ENCODE measurements at regions not wholly inside any gene's neighbourhood (a gene's known extent, or its start where the extent isn't known, plus 50 kb on each side); places are given as distances from the start of the nearest gene placed in this dataset.

DNA sequence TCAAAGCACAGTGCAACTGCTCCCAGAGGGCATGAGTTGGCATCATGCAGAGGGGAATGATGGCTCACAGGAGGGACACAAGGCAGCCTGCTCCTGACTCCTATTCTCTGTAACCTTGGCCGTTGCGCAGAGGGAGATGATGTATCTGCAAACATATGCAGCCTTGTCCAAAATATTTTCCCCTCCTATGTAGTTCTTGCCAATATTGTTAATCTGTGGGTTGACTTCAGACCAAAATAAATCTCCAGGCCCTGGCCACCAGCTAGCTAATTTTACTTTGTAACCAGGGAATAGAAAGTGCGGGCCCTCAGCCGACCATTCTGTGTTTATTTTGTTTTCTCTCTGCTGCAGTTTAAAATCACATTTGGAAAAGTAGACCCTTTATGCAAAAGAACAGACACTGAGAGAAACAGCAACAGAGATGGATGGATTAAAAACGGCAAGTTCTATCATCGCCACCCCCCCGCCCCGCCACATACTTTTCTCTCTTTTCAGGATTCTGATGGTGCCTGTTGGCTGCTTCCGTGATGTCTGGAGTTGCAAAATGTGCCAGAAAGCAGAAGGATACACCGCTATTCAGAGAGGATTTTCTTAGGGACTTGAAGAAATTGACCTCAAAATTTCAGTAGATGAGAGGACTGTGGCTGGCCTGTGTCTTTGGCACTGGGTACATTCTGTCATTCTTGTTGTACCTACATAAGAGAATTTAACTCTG, 185.3 kb upstream of the BCOR start:
- ATAC-seq: no peak

GRCh38 chrX:40282348-40282747, 184.6 kb upstream of the BCOR start:
- ATAC-seq (no peak), DNase-seq (ENCODE audit: low spot score) (no peak)

More for the DNA sequence above, 185.3 kb upstream of the BCOR start:
- no peak for DNase-seq (ENCODE audit: low spot score)

DNA sequence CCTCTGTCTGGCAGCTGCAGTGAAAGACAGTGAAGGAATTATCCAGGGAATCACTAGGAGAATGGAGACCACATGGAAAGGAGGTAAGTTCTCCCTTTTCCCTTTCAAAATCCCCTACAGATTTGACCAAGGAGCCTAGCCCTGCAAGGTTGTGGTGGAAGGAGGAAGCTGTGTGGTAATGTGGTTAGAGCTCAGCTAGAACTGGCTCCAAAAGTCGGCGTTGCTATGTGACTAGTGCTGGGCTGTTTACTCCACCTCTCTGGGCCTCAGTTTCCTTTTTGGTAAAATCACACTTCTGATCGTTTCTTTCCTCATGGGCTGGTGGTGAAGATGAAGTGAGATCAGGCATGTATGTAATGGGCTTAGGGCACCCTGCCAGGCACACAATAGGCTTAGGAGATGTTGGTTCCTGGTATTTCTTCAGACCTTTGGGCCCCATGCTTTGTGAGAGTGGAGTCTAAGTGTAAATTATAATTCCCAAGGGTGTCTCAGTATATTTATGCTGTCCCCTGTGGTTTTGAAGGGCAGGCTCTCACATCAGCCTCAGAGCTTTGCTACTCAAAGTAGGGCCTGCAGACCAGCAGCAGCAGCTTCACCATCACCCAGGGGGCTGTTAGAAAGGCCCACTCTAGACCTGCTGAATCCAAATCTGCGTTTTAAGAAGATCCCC, 183.7 kb upstream of the BCOR start:
- no peak for DNase-seq (ENCODE audit: low spot score)
- no peak for ATAC-seq

DNA sequence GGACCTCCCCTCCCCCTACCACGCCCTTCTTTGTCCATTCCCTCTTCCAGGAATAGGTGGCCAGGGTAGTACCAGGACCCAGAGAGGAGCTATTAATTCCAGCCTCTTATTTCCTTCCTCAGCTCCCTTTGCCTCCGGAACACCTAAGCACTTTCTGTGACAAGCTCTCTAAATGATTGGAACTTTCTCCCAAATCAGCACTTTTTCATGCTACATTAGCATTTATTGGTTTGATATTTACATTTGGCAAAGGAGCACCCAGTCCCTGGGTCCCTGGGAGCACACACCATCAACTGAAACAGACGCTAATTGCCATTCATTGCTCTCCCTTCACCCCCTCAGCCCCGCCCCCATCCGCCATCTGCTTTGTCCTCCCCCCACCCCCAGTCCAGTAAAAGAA, 182.0 kb upstream of the BCOR start:
- DNase-seq (ENCODE audit: low spot score) (no peak), ATAC-seq (no peak)

DNA sequence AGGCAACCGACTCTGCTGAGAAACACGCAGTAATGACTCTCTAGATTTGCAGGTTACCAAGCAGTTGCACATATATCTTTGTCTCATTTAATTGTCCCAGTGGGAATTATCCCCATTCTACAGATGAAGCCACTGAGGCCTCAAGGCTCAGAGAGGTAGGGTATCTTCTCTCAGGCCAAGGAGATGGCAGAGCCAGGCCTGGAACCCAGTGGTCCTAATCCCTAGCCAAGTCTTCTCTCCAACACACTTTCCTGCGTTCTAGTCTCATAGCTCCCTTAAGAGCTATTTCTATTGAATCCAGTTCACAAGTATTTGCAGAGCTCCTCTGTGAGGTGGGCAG, 181.3 kb upstream of the BCOR start:
- ATAC-seq (no peak), DNase-seq (ENCODE audit: low spot score) (no peak)

- no peak for ATAC-seq
- no peak for DNase-seq (ENCODE audit: low spot score)
Measured at GRCh38 chrX:40278340-40279090, 180.8 kb upstream of the BCOR start.

GRCh38 chrX:40277672-40278071, 179.9 kb upstream of the BCOR start:
- no peak for ATAC-seq
- DNase-seq (ENCODE audit: low spot score): no peak

GRCh38 chrX:40273356-40274050, 175.7 kb upstream of the BCOR start:
- DNase-seq (ENCODE audit: low spot score) (no peak), ATAC-seq (peak; percentile 48)

GRCh38 chrX:40272776-40273175, 175.0 kb upstream of the BCOR start:
- DNase-seq (ENCODE audit: low spot score) (no peak), ATAC-seq (no peak)

- DNase-seq (ENCODE audit: low spot score) (no peak), ATAC-seq (no peak)
Measured at GRCh38 chrX:40272141-40272540, 174.4 kb upstream of the BCOR start.

GRCh38 chrX:40268188-40268520, 170.4 kb upstream of the BCOR start:
- ATAC-seq (no peak), DNase-seq (ENCODE audit: low spot score) (no peak)

DNA sequence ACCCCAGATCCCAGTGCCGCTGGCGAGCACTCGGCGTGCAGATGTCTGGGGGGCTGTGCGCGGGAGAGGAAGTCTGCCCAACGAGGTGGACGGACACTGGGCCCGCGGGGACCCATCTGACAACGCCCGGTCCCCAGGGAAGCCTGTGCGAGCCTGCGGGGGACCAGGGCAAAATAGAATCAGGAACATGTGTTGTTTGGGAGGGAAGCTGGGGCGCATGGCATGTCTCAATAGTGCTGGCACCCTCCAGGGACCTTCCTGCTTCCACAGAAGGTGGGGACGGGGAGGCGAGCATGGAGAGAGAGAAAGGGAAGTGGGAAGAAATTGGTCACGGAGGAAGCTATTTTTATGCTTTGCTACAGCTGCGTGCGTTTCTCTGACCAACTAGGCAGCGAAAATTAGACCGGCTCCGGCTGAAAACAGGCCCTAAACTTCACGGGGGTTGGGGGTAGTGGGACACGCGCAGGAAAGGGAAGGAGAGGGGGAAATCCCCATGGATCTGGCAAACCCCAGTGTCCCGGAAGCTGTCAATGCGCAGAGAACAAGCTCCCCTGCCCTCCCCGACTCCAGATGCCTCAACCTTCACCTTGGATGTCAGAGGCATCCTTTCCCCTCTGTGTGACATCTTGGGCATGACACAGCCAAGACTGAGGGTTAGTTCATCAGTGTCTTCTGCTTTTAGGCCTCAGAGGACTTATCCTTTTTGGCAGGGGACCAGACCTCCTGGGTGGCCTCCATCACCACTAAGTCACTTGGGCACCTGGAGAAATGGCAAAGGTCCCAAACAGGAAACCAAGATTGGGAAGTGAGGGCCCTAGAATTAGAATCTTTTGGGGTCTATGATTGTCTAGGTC, 169.8 kb upstream of the BCOR start:
- DNase-seq (ENCODE audit: low spot score) (no peak), ATAC-seq (peak; percentile 4)

DNA sequence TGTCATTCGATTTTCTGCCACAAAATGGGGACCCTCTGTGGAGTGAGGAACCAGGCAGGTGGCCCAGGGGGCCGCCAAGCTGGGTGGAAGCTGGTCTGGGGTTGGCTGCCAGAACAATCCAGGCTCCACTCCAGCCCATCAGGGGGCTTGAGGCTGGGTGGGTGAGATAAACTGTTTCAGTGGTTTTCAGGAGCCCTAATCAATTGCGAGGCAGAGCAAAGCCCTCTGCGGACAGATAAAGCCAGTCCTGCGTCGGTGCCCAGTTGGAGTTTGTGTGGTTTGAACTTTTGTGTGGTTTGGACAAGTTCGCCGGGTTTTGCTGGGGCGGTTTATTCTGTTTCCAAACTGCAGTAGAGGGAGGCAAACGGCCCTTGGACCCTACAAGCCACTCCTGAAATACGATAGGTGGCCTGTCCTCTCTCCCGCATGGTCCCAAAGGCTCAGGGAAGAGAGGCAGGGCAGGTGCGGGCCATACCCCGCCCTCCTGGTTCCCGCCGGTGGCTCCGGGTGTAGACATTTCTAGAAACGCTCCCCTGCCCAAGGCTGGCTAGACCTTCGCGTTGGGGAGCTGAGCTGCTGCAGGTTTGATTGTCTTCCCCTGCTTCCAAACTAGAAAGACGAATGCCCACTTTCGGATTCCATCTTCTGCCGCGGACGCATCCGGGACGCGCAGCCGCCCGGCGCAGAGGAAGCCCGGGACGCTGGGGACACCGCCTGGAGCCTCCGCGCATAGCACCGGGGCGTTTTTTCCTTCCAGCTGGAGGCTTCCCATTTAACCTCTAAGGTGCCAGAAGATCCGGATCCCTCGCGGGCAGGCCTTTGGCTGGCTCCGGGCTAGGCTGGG, 169.0 kb upstream of the BCOR start:
- ATAC-seq: peak; percentile 93
- DNase-seq (ENCODE audit: low spot score): peak; percentile 78

DNA sequence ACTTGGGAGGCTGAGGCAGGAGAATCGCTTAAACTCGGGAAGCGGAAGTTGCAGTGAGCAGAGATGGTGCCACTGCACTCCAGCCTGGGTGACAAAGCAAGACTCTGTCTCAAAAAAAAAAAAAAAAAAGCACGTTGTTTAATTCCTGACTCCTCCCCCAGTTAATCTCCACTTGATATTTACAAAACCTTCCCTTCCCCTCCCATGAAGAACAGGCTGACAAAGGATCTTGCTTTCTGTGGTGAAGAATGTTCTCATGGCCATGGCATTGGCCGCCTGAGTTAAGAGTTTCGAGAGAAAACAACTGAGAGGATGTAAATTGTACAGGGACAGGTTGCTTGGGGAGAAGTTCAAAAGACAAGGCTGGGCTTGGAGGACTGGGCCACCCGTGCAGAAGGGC, 168.2 kb upstream of the BCOR start:
- no peak for DNase-seq (ENCODE audit: low spot score)
- no peak for ATAC-seq

DNA sequence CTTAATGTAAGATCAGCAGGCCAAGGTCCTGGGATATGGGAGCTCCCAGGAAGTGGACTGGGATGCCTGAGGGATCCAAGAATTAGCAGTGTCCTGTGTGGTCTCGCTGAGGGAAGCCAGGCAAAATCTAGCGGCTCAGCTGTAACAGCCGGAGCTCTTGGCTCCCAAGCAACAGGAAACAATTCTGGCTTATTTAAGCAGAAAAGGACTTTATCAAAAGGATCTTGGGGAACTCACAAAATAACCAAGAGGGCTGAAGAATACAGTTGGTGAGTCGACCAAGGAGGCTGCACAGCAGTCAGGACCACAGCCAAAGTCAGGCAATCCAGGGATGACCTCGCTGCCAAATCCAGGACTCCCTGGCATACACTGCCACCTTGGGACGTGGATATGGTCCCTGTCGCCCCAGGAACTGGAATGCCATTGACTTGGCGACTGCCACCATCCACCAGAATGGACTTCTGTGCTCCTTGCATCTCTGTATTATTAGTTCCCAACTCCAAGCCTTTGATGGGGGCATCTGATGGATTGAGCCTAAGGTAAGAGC, 165.3 kb upstream of the BCOR start:
- ATAC-seq (no peak), DNase-seq (ENCODE audit: low spot score) (no peak)

DNA sequence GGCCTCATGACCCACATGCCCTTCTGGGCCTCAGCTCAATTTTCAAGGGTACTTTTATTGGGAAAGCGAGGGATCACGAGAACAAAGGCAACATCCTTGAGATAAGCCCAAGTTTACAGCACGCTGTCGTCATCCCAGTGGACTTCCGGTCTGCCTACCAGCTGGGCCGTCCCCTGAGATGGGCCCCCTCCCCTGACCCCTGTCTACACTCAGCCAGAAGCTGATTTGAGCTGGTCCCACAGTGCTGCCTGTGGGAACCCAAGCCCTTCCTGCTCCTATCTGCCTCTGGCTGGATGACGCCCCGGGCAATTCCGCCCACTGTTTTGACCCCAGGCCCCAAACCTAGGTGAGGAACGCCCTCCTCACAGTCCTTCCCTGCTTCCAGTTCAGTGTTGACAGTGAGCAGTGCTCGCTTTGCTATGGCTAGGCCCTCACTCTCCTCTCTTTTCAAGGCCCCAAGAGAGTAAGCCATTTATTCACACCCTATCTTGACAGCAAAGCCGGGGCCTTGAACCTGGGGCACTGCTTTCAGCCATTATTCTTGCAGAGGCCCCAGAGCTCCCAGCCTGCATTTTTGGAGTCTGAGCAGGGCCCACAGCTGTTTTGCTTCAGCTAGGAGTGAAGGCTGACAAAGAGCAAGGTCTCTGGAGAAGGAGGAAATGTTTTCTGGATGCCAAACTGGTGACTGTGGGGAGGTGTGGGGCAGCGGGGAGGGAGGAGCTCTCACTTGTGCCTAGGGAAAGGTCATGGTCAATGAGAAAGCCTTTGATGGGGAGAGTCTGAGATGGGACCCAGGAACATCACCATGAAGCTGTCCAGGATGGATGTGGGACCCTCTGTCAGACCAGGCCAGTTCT, 164.6 kb upstream of the BCOR start:
- no peak for ATAC-seq

GRCh38 chrX:40261833-40262156, 164.0 kb upstream of the BCOR start:
- DNase-seq (ENCODE audit: low spot score): no peak

More for the DNA sequence above, 164.6 kb upstream of the BCOR start:
- DNase-seq (ENCODE audit: low spot score): no peak

GRCh38 chrX:40260146-40260747, 162.5 kb upstream of the BCOR start:
- ATAC-seq: no peak

More at GRCh38 chrX:40261833-40262156, 164.0 kb upstream of the BCOR start:
- ATAC-seq: no peak

More at GRCh38 chrX:40260146-40260747, 162.5 kb upstream of the BCOR start:
- no peak for DNase-seq (ENCODE audit: low spot score)

Measured in left lobe of liver (tissue), 2 donors.